Fibroblast of pulmonary artery (primary cell): ENCODE measurements at regions not wholly inside any gene's neighbourhood (a gene's known extent, or its start where the extent isn't known, plus 50 kb on each side); places are given as distances from the start of the nearest gene placed in this dataset.
"Not testable (repeated sequence)": the region's sequence is repeated elsewhere in the genome, so short reads cannot be mapped to it uniquely, and the experiment has no call there.

Source experiments
- DNase-seq: peaks from one replicate; pipeline ENCODE4 v3.0.0-alpha.2; 2010; ENCODE audit warnings: low read depth
- H3K4me3 ChIP-seq: replicated peaks from 2 replicates; pipeline ENCODE4 v1.5.1; 2011; ENCODE audit warnings: low read depth, mild to moderate bottlenecking, control low read depth, low read length, moderate library complexity
- TF ChIP-seq, protein P1 (sequence below): IDR thresholded peaks from 2 replicates; pipeline ENCODE4 v1.5.1; 2011; ENCODE audit warnings: mild to moderate bottlenecking, control low read depth, low read length, inconsistent platforms; ENCODE audit errors: missing control alignments

DNA sequence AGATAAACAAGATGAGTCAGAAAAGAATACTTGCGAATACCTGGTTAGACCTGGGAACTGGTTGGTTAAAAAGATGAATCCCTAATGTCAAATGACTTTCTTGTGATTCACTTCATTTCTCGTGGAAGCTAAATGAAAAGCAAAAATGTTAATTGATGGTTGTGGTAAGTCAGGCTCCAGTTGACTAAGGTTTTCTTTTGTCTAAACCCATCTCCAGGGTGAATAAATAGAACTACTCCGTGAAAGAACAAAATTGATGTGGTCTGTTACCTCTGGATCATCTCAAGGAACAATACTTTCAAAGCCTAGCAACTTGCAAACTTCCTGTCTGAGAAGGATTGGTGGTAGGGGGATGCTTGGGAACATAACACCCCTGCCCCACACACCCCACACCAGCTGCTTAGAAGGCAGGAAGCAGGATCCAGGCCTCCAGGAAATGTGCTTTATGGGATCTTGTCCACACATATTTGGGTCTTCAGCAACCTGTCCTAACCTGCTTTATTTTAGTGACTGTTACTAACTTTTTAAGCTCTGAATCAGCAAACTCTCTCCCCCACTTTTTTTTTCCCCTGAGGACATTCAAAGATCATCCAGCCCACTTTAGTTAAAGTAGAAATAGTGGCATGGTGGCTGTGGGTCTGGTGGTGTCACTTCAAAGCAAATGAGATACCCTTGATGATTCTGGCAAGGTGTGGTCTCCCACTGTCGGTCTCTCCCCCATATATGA lies 60.4 kb upstream of the PTHLH start:
- DNase-seq, result no peak
- no peak overlapping the region for H3K4me3 ChIP-seq
- TF ChIP-seq, protein P1, sequence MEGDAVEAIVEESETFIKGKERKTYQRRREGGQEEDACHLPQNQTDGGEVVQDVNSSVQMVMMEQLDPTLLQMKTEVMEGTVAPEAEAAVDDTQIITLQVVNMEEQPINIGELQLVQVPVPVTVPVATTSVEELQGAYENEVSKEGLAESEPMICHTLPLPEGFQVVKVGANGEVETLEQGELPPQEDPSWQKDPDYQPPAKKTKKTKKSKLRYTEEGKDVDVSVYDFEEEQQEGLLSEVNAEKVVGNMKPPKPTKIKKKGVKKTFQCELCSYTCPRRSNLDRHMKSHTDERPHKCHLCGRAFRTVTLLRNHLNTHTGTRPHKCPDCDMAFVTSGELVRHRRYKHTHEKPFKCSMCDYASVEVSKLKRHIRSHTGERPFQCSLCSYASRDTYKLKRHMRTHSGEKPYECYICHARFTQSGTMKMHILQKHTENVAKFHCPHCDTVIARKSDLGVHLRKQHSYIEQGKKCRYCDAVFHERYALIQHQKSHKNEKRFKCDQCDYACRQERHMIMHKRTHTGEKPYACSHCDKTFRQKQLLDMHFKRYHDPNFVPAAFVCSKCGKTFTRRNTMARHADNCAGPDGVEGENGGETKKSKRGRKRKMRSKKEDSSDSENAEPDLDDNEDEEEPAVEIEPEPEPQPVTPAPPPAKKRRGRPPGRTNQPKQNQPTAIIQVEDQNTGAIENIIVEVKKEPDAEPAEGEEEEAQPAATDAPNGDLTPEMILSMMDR, result no peak

DNA sequence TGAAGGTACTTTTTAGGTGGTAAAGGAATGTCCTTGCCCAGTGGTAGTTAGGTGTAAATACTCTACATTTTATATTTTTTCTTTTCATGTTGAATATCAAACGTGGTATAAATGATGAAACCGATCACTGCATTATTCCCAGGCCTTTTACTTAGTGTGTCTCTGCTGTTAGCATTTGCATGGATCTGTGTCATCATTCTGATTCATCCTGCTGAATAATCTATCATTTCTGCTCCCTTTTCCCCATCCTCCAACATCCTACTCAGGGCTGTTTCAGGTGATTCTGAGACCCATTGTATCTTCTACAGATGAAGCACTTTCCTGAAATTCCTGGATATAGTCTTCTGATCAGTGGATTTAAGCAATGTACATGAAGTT lies 61.0 kb upstream of the PTHLH start:
- no peak for DNase-seq
- TF ChIP-seq, protein P1, result no peak
- H3K4me3 ChIP-seq, result no peak overlapping the region

DNA sequence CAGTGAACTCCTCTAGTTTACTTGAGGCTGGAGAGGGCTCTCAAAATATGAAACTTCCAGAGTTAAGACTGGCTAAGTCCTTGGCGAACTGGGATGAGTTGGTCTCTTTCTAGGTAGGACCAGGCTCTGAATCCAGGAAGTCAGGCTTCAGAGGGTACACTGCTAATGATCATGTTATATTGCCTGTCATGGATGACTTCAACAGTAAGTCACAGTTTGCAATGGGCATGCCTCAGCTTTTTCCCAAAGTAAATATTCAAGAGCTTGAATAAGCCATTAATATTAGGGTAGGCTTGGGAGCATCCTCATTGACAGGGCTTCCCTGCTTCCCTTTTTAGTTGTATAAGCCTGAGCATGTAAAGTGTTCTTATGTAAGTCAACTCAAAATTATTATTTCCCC lies 61.7 kb upstream of the PTHLH start:
- H3K4me3 ChIP-seq, result no peak overlapping the region
- TF ChIP-seq, protein P1, result no peak
- no peak for DNase-seq

DNA sequence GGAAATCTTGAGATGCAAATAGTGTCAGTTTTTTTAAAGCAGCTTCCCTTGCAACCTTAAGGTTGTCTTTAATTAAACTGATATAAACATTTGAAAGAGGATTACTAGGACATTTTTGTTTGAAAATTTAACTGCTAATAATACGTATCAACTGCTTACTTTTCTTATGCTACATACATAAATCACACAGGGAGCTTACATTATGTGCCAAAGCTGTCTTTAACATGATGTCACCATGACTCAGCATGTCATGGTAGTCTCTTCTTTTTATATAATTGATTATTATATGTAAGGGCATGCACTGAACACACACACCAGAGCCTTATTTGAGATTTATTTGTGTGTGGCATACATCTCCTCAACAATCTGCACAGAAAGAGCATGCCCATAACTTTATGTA lies 63.0 kb upstream of the PTHLH start:
- no peak overlapping the region for H3K4me3 ChIP-seq
- TF ChIP-seq, protein P1, result no peak
- DNase-seq, result peak; percentile 66

DNA sequence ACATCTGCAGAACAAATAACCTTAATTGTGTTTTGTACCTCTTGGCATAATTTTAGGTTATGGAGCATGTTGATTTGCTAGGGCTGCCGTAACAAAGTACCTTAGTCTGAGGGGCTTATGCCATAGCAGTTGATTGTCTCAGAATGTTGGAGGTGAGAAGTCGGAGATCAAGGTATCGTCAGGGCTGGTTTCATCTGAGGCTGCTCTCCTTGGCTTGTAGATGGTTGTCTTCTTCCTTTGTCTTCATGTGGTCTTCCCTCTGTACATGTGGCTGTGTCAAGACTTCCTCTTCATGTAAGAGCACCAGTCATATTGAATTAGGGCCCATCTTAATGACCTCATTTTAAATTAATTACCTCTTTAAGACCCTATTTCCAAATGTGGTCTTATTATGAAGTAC lies 64.4 kb upstream of the PTHLH start:
- TF ChIP-seq, protein P1, result no peak
- H3K4me3 ChIP-seq, result no peak overlapping the region
- DNase-seq, result no peak

DNA sequence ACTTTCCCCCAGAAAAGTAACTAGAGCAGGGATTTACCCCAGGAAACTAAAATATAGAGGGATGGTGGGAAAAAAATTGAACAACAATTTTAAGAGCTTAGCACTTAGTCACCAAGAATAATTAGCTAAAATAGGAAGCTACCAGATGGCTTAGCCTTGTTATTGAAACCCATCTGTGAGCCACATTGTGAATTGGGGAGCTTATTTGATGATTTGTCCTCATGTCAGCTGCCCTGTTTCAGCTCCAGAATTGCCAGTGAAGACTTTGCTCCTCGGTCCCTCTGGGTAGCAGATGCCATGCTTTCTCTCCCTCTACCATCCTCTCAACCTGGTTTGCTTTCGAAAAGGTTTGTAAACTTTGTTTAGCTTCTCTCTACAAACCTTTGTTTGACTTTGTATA lies 67.7 kb upstream of the PTHLH start:
- DNase-seq, result no peak
- TF ChIP-seq, protein P1, result no peak
- H3K4me3 ChIP-seq, result no peak overlapping the region

DNA sequence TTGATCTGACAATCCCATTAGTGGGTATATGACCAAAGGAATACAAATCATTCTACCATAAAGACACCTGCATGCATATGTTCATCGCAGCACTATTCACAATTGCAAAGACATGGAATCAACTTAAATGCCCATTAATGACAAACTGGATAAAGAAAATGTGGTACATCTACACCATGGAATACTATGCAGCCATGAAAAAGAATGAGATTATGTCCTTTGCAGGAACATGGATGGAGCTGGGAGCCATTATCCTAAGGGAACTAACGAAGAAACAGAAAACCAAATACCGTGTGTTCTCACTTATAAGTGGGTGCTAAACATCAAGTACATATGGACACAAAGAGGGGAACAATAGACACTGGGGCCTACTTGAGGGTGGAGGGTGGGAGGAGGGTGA lies 74.1 kb upstream of the PTHLH start:
- not testable (repeated sequence) for DNase-seq, H3K4me3 ChIP-seq
